B cell (primary cell): ENCODE measurements at regions not wholly inside any gene's neighbourhood (a gene's known extent, or its start where the extent isn't known, plus 50 kb on each side); places are given as distances from the start of the nearest gene placed in this dataset.

Experiments used
- ATAC-seq: fragments of 200-7000 bp; cut with Tn5 transposase; one replicate; pipeline ENCODE4 v1.10.0; 2021; ENCODE audit warnings: low read depth, mild to moderate bottlenecking, moderate number of reproducible peaks, moderate library complexity
- CTCF ChIA-PET: fragments of 350-600 bp; sonication (Branson Sonifier 250); formaldehyde crosslinking; loops from one replicate; lab custom pipeline; 2021; ENCODE audit warnings: antibody characterized with exemption, inconsistent platforms; lab: Charles Lee
- POLR2A ChIA-PET: fragments of 350-600 bp; sonication (Branson Sonifier 250); formaldehyde crosslinking; loops from one replicate; lab custom pipeline; 2021; ENCODE audit warnings: antibody characterized with exemption; lab: Charles Lee
- DNase-seq: peaks from one replicate; pipeline ENCODE4 v3.0.0; 2013
- H2AFZ ChIP-seq: 2 replicates; pipeline ENCODE4 v1.6.1; 2012; ENCODE audit warnings: mild to moderate bottlenecking, low read depth, low read length; ENCODE audit not compliant: insufficient read depth, poor library complexity, severe bottlenecking
- H3K27ac ChIP-seq, 2 donors: 1 replicate in 1 of 2; 2 replicates in 1 of 2; pipeline ENCODE4 v1.5.1; 2012 to 2013; ENCODE audit warnings: low read length in 2 of 2, mild to moderate bottlenecking in 2 of 2, moderate library complexity in 1 of 2
- H3K27me3 ChIP-seq, 4 experiments: fragments of 200-600 bp in 1 of 4; sonication (generic) in 1 of 4; replicated peaks in 1 of 4; 1 replicate in 2 of 4; 2 replicates in 2 of 4; pipeline versions ENCODE4 v1.6.1 to v1.7.0; 2013 to 2016; ENCODE audit warnings: low read length in 3 of 4, mild to moderate bottlenecking in 2 of 4, mixed read lengths in 1 of 4, moderate library complexity in 1 of 4; ENCODE audit not compliant: insufficient read depth in 4 of 4, control insufficient read depth in 3 of 4; ENCODE audit errors: control extremely low read depth in 1 of 4
- H3K36me3 ChIP-seq, 2 experiments: replicated peaks in 1 of 2; 1 replicate in 1 of 2; 2 replicates in 1 of 2; pipeline versions ENCODE4 v1.6.1 to v1.7.1; 2013; ENCODE audit warnings: low read length in 1 of 2; ENCODE audit not compliant: insufficient read depth in 2 of 2, control insufficient read depth in 1 of 2; ENCODE audit errors: control extremely low read depth in 1 of 2, extremely low read depth in 1 of 2
- H3K4me1 ChIP-seq, 2 donors: fragments of 200-600 bp in 1 of 2; sonication (generic) in 1 of 2; 1 replicate in 1 of 2; 2 replicates in 1 of 2; pipeline versions ENCODE4 v1.5.1 to v1.6.1; 2013 to 2017; ENCODE audit warnings: low read length in 2 of 2; ENCODE audit not compliant: control insufficient read depth in 2 of 2, insufficient read depth in 2 of 2
- H3K4me2 ChIP-seq: replicated peaks from 2 replicates; pipeline ENCODE3; 2012; ENCODE audit warnings: mild to moderate bottlenecking, low read depth, low read length; ENCODE audit not compliant: poor library complexity, severe bottlenecking
- H3K4me3 ChIP-seq, 5 experiments: fragments of 200-600 bp in 1 of 5; sonication (generic) in 1 of 5; 1 replicate in 3 of 5; 2 replicates in 2 of 5; pipeline versions ENCODE4 v1.5.1 to v1.7.0; 2011 to 2016; ENCODE audit warnings: low read length in 4 of 5, mild to moderate bottlenecking in 4 of 5, low read depth in 2 of 5, control low read depth in 1 of 5, moderate library complexity in 1 of 5; ENCODE audit not compliant: insufficient read depth in 1 of 5; ENCODE audit errors: control extremely low read depth in 1 of 5, extremely low read depth in 1 of 5
- H3K79me2 ChIP-seq: fragments of 200-600 bp; sonication (generic); one replicate; pipeline ENCODE4 v1.6.0; 2016; ENCODE audit warnings: low read length; ENCODE audit not compliant: control insufficient read depth, insufficient read depth
- H3K9ac ChIP-seq: fragments of 200-600 bp; sonication (generic); 2 replicates; pipeline ENCODE4 v1.6.1; 2017; ENCODE audit warnings: mild to moderate bottlenecking, low read length, moderate library complexity
- H3K9me3 ChIP-seq, 3 donors: one replicate each; pipeline versions ENCODE4 v1.6.1 to v1.7.1; 2013; ENCODE audit warnings: low read length in 2 of 3; ENCODE audit not compliant: control insufficient read depth in 2 of 3, insufficient read depth in 1 of 3; ENCODE audit errors: control extremely low read depth in 1 of 3
- H4K20me1 ChIP-seq: 2 replicates; pipeline ENCODE4 v1.6.0; 2012; ENCODE audit warnings: mild to moderate bottlenecking, low read length; ENCODE audit not compliant: insufficient read depth, control insufficient read depth, poor library complexity, severe bottlenecking
- H3K27ac Mint-ChIP-seq: one replicate; pipeline ENCODE4 v1.8.0; 2021; ENCODE audit warnings: mixed read lengths
- H3K27me3 Mint-ChIP-seq: one replicate; pipeline ENCODE4 v1.8.0; 2021; ENCODE audit warnings: mixed read lengths
- H3K4me1 Mint-ChIP-seq: one replicate; pipeline ENCODE4 v1.8.0; 2021; ENCODE audit warnings: mixed read lengths
- H3K4me3 Mint-ChIP-seq: one replicate; pipeline ENCODE4 v1.8.0; 2021; ENCODE audit warnings: mixed read lengths
- H3K9me3 Mint-ChIP-seq: one replicate; pipeline ENCODE4 v1.8.0; 2022; ENCODE audit warnings: mixed read lengths; ENCODE audit not compliant: insufficient read depth
- CTCF ChIP-seq: fragments of 200-600 bp; IDR thresholded peaks from one replicate; pipeline ENCODE4 v1.8.0; 2022; ENCODE audit warnings: antibody characterized with exemption, mild to moderate bottlenecking
- EZH2 ChIP-seq: IDR thresholded peaks from 2 replicates; pipeline ENCODE4 v1.6.1; 2012; ENCODE audit warnings: borderline replicate concordance, low read depth, mild to moderate bottlenecking, moderate library complexity, low read length; ENCODE audit not compliant: insufficient read depth, poor library complexity, severe bottlenecking
- WGBS: methylation state at CpG from one replicate; pipeline ENCODE4 v1.1.5; 2013; ENCODE audit warnings: missing lambda C conversion rate; ENCODE audit not compliant: insufficient coverage; 5-methylcytosine and 5-hydroxymethylcytosine counted together
- intact Hi-C: fragments of 100-400 bp; cut with micrococcal nuclease; formaldehyde crosslinking; loops from one replicate; pipeline ENCODE4 v1.10.0; 2022

GRCh38 chr3:103614719-103615118 lies 1179.9 kb downstream of the ZPLD1 start:
- Mint-ChIP-seq H3K27ac (no peak overlapping the region), H3K4me1 (no peaks in the 10 kb centered on the region), H3K9me3 (no peaks in the 10 kb centered on the region), H3K4me3 (no peak overlapping the region), H3K27me3 (no peaks in the 10 kb centered on the region)
- H3K9me3 ChIP-seq, result peaks cover 0 to 7% (median 0%) of the 10 kb centered on the region in 3 donors
- ATAC-seq (no peak), DNase-seq (no peak)
- H3K36me3 ChIP-seq, result no peaks in the 10 kb centered on the region
- intact Hi-C loops, result no loop called here
- no peak overlapping the region for H3K27ac ChIP-seq
- H2AFZ ChIP-seq, result no peak overlapping the region
- no peaks in the 10 kb centered on the region for H3K4me1 ChIP-seq
- no peaks in the 10 kb centered on the region for H4K20me1 ChIP-seq
- H3K79me2 ChIP-seq, result no peaks in the 10 kb centered on the region
- ChIA-PET CTCF (no interaction called here), POLR2A (no interaction called here)
- H3K4me3 ChIP-seq, result no peak overlapping the region
- TF ChIP-seq CTCF (no peak), EZH2 (no peak)
- H3K27me3 ChIP-seq, result no peaks in the 10 kb centered on the region
- H3K9ac ChIP-seq, result no peak overlapping the region
- no peak overlapping the region for H3K4me2 ChIP-seq

- DNase-seq (no peak), ATAC-seq (no peak)
- no peaks in the 10 kb centered on the region for H3K36me3 ChIP-seq
- H3K4me3 Mint-ChIP-seq, result no peak overlapping the region
- H3K4me2 ChIP-seq, result no peak overlapping the region
- no peak overlapping the region for H3K9ac ChIP-seq
- no peaks in the 10 kb centered on the region for H3K79me2 ChIP-seq
- H4K20me1 ChIP-seq, result no peaks in the 10 kb centered on the region
- no peak overlapping the region for H3K4me3 ChIP-seq
- no peak for TF ChIP-seq CTCF
- TF ChIP-seq EZH2, result no peak
- no peak overlapping the region for H3K27ac ChIP-seq
- ChIA-PET CTCF (no interaction called here), POLR2A (no interaction called here)
- 0% methylated on average over 1 of the region's 2 CpGs for WGBS
- H3K27ac Mint-ChIP-seq, result no peak overlapping the region
- no peaks in the 10 kb centered on the region for H3K27me3 ChIP-seq
- no peaks in the 10 kb centered on the region for H3K4me1 ChIP-seq
- no peak overlapping the region for H2AFZ ChIP-seq
- H3K27me3 Mint-ChIP-seq, result no peaks in the 10 kb centered on the region
- intact Hi-C loops, result no loop called here
- no peaks in the 10 kb centered on the region for H3K9me3 Mint-ChIP-seq
- H3K4me1 Mint-ChIP-seq, result no peaks in the 10 kb centered on the region
- H3K9me3 ChIP-seq, result peaks cover 0 to 7% (median 1%) of the 10 kb centered on the region in 3 donors
These were observed 1183.1 kb downstream of the ZPLD1 start for GRCh38 chr3:103617961-103618360.
